ENCODE measurements at regions not wholly inside any gene's neighbourhood (a gene's known extent, or its start where the extent isn't known, plus 50 kb on each side); places are given as distances from the start of the nearest gene placed in this dataset.

DNA sequence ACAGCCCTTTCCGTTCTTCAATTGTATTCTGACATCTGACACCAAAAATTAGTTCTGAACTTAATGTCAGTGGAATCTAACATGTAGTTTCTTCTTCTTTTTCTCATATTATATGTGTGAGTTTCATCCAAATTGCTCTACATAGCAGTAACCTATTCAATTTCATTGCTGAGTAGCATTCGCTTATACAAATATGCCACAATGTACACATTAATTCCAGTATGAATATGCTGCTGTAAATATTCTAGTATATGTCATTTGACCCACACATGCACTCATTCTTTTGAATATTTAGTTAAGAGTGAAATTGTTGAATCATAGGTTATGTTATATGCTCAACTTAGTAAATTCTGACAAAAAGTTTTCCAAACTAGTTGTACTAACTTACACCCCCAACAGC lies 550.9 kb downstream of the CHSY3 start:
- WGBS (ENCODE audit: insufficient coverage, low coverage, low lambda C conversion rate, missing lambda C conversion rate): 66% methylated on average over 2 of the region's 2 CpGs
- H3K4me1 ChIP-seq: no peaks in the 10 kb centered on the region
- H3K27me3 ChIP-seq: no peaks in the 10 kb centered on the region
- no peak overlapping the region for H3K27ac ChIP-seq
- DNase-seq (no peak), ATAC-seq (no peak)
- no peaks in the 10 kb centered on the region for H3K36me3 ChIP-seq
- H3K4me3 ChIP-seq: no peak overlapping the region
- TF ChIP-seq, protein P1, sequence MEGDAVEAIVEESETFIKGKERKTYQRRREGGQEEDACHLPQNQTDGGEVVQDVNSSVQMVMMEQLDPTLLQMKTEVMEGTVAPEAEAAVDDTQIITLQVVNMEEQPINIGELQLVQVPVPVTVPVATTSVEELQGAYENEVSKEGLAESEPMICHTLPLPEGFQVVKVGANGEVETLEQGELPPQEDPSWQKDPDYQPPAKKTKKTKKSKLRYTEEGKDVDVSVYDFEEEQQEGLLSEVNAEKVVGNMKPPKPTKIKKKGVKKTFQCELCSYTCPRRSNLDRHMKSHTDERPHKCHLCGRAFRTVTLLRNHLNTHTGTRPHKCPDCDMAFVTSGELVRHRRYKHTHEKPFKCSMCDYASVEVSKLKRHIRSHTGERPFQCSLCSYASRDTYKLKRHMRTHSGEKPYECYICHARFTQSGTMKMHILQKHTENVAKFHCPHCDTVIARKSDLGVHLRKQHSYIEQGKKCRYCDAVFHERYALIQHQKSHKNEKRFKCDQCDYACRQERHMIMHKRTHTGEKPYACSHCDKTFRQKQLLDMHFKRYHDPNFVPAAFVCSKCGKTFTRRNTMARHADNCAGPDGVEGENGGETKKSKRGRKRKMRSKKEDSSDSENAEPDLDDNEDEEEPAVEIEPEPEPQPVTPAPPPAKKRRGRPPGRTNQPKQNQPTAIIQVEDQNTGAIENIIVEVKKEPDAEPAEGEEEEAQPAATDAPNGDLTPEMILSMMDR (IDR thresholded peaks at IDR 0.05): no peak
- no peak for TF ChIP-seq POLR2A (IDR thresholded peaks at IDR 0.05)
- intact Hi-C loops (cut with DNase I): no loop called here
- H3K9me3 ChIP-seq: no peaks in the 10 kb centered on the region

DNA sequence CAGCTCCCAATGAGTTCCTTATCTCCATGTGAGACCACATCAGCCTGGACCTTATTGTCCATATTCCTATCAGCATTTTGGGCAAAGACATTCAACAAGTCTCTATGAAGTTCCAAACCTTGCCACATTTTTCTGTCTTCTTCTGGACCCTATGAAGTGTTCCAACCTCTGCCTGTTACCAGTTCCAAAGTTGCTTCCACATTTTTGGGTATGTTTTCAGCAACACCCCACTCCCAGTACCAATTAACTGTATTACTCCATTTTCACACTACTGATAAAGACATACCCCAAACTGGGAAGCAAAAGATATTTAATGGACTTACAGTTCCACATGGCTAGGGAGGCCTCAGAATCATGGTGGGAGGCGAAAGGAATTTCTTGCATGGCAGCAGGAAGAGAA lies 548.5 kb downstream of the CHSY3 start:
- no peaks in the 10 kb centered on the region for H3K27me3 ChIP-seq
- H3K4me3 ChIP-seq: no peak overlapping the region
- no peaks in the 10 kb centered on the region for H3K4me1 ChIP-seq
- H3K27ac ChIP-seq: no peak overlapping the region
- no peaks in the 10 kb centered on the region for H3K36me3 ChIP-seq
- intact Hi-C loops (cut with DNase I): no loop called here
- TF ChIP-seq POLR2A (IDR thresholded peaks at IDR 0.05): no peak
- TF ChIP-seq, protein P1 (IDR thresholded peaks at IDR 0.05): no peak
- no peaks in the 10 kb centered on the region for H3K9me3 ChIP-seq
- DNase-seq (no peak), ATAC-seq (no peak)
- WGBS (ENCODE audit: insufficient coverage, low coverage, low lambda C conversion rate, missing lambda C conversion rate): 90% methylated on average over 1 of the region's 1 CpG

DNA sequence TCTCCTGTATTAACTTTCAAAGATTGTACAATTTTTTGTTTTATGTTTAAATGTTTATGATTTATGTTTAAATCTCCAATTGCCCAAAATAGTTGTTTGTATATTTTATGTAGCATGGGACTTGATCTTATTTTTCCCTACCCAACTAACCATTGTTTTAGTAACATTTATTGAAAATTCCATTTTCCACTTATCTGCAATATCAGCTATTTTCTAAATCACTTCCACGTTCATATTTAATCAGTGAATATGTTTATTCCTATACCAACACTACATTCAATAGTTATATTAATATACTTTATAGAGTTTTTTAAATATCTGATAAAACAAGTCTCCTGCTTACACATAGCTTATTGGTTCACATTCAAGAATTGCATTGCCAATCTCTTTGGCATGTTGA lies 532.2 kb downstream of the CHSY3 start:
- no peak for ATAC-seq
- H3K4me3 ChIP-seq: no peak overlapping the region
- no peak overlapping the region for H3K27ac ChIP-seq
- no peak for DNase-seq
- no peaks in the 10 kb centered on the region for H3K36me3 ChIP-seq
- TF ChIP-seq, protein P1 (IDR thresholded peaks at IDR 0.05): no peak
- no peak for TF ChIP-seq POLR2A (IDR thresholded peaks at IDR 0.05)
- H3K27me3 ChIP-seq: no peaks in the 10 kb centered on the region
- WGBS (ENCODE audit: insufficient coverage, low coverage, low lambda C conversion rate, missing lambda C conversion rate): 22% methylated on average over 1 of the region's 1 CpG
- H3K9me3 ChIP-seq: no peaks in the 10 kb centered on the region
- intact Hi-C loops (cut with DNase I): no loop called here
- no peaks in the 10 kb centered on the region for H3K4me1 ChIP-seq

DNA sequence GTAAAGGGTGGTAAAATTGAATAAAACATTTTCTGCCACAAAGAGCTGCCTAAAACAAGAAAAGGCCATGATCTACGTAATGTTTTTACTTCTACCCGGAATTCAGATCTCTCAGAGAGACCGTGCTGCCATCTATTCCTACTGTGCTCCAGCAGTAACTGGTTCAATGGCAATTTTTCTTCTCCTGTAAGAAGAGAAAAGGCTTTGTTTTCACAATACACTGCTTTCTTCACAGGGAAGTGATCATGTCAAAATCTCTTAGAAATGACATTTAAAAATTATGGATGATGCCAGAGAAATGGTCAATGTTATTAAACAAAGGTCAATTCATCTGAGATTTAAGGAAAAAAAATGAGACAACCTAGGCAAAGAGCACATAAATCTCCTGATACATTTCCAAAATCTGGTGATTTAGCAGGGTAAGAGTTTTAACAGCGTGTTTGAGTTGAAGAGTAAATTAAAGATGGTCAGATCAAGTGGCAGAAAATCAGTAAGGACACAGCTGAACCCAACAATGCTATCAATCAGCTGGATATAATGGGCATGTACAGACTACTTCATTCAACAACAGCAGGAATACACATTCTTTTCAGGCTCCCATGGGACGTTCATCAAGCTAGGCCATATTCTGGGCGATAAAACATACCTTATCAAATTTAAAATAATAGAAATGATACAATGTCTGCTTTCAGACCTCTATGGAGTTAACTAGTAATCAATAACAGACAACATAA lies 523.1 kb downstream of the CHSY3 start:
- Histone ChIP-seq H3K4me3 (no peak overlapping the region), H3K9me3 (no peaks in the 10 kb centered on the region), H3K27me3 (no peaks in the 10 kb centered on the region), H3K36me3 (no peaks in the 10 kb centered on the region), H3K4me1 (no peaks in the 10 kb centered on the region), H3K27ac (no peak overlapping the region)
- DNase-seq (no peak), ATAC-seq (no peak)
- intact Hi-C loops (cut with DNase I): no loop called here
- TF ChIP-seq POLR2A (IDR thresholded peaks at IDR 0.05): no peak
- TF ChIP-seq, protein P1 (IDR thresholded peaks at IDR 0.05): no peak
- 53% methylated on average over 6 of the region's 6 CpGs for WGBS (ENCODE audit: insufficient coverage, low coverage, low lambda C conversion rate, missing lambda C conversion rate)

Data from right lobe of liver (tissue), 6 donors.